HG03108 (cell line): ENCODE measurements at regions not wholly inside any gene's neighbourhood (a gene's known extent, or its start where the extent isn't known, plus 50 kb on each side); places are given as distances from the start of the nearest gene placed in this dataset.

Source experiments
- ATAC-seq: cut with Tn5 transposase; IDR thresholded peaks from one replicate; pipeline ENCODE4 v1.9.1; 2021; ENCODE audit warnings: moderate library complexity; ENCODE audit not compliant: unreplicated experiment

DNA sequence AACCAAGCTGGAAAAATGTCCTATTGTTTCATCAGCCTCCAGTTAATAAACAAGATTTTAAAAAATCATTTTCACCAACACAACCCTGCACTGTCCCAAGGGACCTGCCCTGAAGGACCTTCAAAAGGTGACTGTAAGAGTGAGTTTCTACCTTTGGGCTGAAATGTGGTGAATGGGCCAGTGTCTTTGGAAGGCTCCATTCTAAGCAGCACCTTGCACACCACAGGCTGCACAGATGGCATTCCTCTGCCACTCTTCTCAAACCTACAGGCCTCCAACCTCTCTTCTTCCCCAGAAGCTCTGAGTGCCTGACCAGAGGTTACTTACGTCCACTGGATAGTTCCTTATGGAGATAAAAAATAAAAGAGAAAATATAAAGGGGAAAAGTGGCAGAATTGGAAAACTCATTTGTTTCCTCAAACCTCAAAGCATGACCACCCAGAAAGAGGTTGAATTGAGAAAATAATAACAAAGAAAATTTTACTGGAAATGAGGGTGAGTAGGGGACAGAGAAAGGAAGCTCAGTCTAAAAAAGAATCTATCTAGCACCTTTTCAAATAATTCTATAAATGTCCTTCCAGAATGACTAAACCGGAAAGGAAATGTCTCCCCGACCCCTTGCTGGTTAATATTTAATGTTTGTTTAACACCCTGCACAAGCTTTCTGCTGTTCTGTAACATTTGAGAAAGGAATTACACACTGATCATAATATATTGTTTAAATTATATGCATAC is 175.7 kb downstream of the METTL4 start:
- ATAC-seq = peak; percentile 59

DNA sequence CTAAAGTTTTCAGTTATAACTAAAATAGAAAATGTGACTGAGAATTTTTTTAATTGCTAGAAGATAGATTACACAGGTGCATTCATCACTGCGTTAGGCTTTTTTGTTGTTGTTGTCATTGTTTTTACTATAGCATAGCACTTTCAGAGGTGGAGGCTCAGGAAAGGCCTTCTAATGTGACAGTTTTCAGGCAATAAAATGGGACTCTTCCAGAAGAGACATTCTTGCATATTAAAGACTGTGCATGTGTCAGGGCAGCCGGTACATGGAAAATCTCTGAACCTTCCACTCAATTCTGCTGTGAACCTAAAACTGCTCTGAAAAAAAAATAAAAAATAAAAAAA is 175.2 kb downstream of the METTL4 start:
- ATAC-seq = peak; percentile 9

DNA sequence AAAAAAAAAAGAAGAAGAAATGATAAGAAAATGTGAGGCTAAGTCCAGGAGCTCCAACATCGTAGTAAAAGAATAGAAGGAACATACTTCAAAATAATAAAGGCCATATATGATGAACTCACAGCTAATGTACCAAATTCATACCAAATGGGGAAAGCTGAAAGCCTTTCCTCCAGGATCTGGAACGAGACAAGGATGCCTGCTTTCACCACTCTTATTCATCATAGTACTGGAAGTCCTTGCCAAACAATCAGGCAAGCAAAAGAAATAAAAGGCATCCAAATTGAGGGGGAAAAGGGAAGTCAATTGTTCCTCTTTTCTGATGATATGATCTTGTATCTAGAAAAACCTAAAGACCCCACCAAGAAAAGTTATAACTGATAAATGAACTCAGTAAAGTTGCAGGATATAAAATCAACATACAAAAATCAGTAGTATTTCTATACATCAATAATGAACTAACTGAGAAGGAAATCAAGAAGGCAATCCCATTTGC is 170.6 kb downstream of the METTL4 start:
- no peak for ATAC-seq

DNA sequence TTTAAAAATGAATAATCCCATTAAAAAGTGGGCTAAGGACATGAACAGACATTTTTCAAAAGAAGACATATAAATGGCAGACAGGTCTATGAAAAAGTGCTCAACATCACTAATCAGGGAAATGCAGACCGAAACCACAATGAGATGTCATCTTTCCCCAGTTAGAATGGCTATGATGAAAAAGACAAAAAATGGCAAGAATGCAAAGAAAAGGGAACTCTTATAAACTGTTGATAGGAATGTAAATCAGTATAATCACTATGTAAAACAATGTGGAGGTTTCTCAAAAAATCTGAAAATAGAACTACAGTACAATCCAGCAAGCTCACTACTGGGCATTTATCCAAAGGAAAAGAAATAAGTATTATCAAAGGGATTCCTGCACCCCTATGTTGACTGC is 169.2 kb downstream of the METTL4 start:
- ATAC-seq = no peak

DNA sequence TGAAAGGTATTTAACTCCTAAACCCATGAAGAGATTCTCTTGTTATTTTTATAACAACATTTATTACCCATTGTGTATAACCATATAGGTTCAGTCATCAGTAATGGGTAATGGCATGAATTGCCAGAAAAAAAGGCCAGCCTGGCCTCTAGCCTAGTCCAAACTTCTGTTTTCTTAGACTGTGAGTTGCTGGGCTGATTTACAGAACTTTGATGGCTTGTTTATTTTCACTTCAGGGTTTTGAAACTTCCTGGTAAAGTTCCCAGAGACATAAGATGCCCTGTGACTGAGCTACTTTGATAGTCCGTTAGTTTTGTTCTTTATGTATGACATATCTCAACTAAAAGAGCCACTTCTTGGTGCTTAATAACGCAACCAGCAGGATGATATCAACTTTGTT is 164.8 kb downstream of the METTL4 start:
- no peak for ATAC-seq

DNA sequence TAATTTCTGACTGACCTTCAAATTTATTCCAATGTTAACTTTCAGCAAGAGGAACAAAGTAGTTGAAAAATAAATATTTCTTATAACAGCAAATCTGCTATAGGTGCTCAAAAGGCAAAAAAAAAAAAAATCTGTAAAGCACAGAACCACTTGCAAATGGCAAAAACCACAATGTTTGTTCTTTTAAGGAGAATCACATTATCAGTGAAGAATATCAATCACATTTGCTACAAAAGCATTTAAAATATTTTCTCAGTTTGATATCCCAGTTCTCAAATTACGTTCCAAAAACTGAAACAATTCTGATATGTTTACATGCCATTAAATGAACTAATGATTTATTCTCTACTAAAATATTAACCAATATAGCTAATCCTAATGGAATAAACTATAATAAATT is 163.3 kb downstream of the METTL4 start:
- no peak for ATAC-seq

DNA sequence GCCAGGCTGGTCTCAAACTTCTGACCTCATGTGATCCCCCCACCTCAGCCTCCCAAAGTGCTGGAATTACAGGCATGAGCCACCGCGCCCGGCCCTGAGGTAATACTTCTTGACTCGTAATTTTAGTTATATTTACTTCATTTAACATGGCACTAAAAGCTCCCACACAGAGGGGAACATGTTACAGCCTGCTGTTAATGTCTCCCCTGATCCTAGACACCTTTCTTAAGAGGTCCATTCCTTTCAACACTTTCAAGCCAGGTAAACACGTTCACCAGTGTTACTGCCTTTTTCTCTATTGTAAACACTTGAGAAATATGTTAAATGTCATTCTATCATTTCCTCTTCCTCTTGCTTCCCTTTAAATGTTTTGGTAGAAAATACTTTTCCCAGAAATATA is 161.4 kb downstream of the METTL4 start:
- ATAC-seq = no peak

DNA sequence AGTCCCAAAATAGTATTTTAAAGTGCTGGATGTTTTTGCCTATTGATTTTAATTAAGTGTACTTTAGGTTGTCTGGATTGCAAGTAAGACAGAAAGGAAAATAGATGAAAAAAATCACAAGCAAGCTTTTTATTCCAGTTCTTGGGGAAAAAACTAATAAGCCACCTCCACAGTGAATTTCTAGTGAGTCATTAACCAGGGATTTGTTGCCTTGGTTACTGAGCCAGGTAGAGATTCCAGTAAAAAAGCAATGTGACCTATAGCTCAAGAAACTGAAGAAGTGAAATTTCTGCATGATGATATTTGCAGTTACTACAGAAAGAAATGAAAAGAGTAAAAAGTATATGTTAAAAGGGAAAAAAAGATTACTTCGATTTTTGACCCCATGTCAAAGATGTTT is 160.6 kb downstream of the METTL4 start:
- no peak for ATAC-seq

DNA sequence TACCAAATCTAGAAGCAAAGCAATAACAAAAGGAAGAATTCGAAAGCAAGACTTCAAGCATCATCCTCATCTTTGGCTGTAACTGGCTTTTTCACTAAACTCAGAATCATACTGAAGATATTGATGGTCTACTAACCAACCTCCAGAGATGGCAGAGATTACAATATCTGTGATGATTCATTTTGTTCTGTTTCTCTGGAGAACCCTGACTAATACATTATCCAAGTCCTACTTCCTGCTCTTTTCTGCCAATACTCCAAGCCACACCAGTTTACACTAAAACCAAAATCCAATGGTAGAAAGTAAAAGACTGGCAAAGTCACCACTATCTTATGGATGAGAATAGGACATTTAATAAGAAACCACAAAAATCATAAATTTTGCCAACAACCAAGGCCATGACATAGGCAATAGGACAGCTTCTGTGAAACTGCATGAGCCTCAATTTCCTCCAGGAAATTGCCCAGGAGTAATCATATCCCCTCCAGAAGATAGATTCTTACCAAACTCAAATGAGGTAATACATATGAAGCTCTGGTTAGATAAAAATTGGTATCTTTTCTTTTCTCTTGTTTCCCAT is 159.8 kb downstream of the METTL4 start:
- ATAC-seq = no peak

DNA sequence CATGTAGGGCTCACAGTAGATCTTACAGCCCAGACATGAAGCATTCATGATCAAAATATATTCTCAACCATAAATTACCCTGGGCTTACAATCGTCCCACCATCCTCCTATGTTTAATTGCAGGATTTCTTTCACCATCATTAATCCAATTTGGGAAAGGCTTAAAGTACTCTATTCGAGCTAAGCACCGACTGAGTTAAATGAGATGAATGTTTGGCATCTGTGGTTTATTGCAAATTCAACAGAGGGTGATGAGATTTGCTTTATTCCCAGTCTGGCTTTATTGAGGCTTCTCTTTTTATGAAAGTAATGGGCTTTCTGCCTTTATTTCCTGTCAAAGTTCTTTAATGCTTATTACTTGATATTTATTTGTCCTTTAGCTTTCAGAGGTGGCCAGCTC is 159.0 kb downstream of the METTL4 start:
- no peak for ATAC-seq

DNA sequence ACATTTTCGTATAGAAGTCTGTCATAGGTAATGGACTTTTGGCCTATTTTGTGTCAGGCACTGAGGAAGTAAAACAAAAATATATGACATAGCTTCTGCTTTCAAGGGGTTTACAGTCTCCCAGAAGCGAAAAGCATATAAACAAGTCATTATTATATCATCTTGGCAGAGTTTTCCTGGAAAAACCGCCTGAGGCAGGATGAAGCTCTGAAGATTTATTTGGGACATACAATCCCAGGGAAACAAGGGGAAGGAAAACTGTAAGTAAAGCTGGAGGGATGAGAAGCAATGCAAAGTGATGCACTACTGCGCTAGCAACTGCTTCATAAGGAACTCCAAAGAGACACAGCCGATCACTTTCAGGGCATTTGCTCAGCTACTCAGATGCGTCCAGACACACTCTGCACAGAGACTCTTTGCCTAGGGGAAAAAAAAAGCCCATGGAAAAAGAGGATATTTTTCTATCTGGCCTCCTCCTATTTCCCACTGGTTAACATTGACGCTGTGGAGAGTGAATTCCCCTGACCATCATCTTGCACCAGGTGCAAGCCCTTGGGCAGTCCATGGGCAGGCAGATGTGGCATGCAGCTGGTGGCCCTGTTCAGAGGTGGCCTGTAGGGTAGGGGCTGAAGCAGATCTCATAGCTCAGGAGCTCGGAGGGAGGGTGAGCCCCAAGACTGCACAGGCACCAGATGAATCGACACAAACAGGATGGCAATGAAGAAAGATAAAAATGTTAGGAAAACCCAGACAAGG is 158.1 kb downstream of the METTL4 start:
- ATAC-seq = no peak

DNA sequence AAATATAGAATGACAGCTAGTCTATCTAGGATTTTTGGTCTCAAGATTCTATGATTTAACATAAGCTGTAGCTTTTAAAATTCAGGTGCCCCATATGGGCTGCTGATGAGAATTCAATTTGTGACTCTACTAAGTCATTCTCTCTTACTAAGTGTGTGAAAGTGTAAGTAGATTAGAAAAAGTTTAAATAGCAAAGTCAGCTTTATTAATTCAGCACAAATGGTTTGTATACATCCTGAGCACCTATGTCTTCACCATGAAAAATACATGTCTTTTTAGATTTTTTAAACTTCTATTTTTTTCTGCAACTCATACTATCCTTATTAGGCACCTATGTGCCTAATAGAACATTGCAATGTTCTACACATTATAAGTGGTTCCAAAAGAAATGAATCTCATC is 157.1 kb downstream of the METTL4 start:
- ATAC-seq = no peak

DNA sequence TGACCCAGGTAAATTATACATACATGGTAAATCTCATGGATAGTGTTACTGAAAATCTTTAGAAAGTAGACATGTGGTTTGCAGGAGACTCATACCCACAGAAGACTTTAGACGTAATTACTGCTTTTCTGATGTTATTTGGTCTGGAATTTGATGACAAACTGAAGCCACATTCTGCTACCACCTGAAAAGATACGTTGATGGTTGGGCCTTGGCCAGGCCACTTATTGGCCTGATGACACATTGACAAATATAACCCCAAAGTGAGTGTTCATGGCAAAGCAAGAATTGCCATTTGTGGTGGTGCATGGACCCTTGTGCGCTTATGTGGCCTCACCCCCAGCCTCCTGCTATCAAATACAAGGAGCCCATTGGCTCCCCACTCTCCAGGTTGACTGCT is 155.6 kb downstream of the METTL4 start:
- ATAC-seq = no peak

DNA sequence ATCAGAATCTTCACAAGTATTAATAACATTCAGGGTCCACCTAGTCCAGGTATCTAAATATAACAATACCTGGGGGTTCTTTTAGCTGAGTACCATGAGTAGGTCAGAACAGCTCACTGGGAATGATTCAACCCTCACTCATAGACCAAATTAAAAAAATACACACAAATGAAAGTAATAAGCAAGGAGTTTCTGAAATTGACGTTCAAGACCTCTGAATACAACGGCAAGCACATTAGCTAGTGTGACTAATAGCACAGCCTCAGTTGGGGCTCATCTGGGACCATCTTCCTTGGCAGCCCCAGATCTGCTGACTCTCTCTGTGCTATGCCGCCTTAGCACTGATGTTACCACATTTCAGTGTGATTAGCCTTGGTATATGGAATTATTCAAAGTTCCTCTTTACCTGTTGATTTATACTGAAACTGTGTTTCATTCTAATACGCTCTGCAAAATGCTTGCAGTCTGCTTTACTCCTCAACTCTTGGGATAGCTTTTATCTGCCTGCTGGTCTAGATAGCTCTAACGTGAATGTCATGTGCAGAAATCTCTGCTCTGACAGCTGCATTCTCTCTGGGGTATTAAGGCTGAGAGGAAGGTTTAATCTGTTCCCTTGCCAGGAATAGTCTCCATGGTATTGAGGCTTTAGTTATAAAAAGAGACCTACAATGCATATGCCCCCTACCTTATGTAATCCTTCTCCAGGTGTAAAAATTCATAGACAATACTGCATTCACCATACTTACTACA is 153.3 kb downstream of the METTL4 start:
- no peak for ATAC-seq

DNA sequence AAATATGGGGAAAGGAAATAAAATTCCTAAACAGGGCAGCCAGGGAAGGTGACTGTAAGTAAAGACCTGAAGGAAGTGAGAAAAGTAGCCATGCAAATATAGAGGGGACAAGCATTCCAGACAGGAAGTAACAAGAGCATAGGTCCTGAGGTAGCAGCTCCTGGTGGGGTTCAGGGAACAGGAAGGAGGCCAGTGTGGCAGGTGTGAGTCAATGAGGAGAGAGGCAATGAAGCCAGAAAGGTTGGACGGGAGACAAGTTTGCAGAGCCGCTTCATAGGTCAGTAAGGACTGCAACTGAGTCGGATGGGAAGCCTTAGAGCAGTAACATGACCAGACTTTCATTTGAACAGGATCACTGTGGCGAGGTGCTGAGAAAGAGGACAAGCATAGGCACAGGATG is 150.9 kb downstream of the METTL4 start:
- no peak for ATAC-seq

DNA sequence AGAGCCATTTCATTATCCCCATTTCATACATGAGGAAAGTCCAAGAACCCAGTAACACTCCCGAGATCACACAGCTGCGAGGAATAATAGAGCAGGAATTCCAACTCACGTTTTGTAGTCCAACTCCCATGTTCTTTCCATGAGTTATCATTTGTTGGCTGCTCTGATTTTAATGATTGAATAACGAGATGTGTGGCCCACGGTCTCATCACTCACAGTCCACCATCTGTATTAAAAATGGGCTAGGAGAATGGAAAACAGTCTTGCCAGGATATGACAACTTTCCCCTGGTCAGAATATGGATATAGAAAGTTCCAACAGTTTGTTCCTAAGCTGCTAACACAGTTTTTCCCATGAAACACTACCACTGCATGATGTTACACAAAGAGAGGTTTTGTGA is 147.5 kb downstream of the METTL4 start:
- no peak for ATAC-seq

DNA sequence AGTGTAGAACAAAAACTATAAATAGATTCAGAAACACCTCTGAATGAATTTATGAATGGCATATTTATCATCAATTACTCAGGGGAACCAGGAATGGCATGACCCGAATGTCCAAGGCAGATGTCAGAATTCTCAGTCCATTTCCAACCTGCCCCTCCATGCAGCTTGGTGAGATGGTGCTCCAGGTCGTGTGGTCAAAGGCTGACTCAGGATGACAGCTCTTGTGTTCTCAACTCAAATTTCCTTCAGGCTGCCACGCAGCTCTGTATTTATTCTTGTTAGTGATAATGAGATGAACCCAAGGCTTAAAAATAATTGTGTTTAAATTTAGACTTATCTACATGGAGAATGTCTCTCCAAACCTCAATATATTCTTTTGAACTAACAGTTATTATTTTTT is 146.9 kb downstream of the METTL4 start:
- no peak for ATAC-seq

DNA sequence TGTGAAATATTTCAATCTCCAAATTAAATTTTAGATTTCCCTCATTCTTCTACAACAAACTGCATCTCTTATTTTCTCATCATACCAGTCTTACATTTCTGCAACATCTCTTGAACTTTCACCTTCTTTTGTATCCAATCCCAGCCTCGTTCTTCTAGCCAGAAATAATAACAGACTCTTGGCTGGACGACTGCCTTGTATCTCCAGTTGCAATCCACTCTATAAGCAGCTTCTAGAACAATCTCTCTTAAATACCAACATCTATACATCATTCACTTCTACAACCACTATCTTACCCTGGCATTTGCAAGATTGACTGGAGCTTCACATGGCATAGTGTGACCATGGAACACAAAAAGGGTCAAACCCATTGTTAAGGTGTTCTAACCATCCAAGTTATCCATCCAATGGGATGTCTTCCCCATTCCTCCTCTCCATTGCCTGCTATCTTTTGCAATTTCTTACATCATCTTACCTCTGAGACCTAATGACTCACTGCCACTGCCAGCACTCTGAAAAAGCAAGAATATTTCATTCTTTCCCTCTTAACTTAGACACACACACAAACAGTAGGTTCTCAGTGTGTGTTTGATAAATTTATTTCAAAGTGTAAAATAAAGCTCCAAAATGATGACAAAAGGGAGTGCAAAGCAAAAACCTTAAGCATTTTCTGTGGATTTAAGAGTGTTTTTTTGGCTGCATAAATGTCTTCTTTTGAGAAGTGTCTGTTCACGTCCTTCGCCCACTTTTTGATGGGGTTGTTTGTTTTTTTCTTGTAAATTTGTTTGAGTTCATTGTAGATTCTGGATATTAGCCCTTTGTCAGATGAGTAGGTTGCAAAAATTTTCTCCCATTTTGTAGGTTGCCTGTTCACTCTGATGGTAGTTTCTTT is 145.6 kb downstream of the METTL4 start:
- no peak for ATAC-seq

DNA sequence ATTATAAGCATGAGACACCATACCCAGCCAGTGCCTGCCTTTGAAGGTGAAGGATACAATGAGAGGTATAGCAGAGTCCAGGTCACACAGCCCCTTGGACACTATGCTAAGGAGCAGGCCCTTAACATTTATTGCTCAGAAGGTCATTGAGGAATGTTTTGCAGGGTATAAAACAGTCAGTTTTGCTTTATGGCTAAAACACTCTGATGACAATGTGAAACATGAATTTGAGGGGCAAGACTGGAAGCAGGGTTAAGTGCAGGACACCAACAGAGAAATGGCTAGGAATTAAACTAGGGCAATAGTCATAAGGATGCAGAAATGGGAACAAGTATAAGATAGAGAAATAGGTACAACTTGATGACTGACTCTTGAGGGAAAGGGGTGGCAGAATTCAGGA is 141.1 kb downstream of the METTL4 start:
- ATAC-seq = no peak

DNA sequence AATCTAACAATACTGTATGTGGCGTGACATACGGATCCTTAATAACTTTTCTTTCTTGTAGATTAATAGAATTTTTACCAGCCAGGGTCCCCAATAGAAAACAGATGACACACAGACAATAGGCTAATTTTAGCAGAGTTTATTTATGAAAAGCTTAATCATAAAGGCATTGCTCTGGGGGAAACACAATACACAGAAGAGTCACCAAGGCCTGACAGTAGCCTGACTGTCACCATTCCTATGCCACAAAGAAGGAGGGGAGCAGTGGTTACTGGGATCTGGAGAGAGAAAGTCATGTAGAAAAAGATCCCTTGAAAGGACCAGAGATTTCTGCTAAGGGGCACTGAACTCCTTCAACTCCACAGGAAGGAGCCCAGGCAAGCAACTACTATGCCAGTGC is 139.5 kb downstream of the METTL4 start:
- ATAC-seq = no peak

DNA sequence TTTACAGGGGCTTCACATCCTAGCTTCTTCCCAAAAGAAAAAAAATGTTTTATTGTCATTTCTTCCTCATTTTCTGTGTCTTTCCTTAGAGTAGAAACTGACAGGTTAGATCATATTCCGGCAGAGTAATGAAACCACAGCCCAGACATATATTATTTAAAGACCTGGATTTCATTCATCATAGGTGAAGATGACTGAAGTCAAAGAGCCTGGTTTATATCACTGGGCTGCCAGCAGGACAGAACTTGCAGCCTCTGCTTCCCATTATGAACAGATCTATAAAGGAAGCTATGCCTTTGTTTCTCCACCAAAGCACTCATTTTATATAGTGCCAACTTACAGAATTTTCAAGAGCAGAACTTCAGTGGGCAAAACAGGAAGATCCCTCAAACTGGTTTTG is 137.9 kb downstream of the METTL4 start:
- ATAC-seq = no peak
